WI38 (cell line): ENCODE measurements at regions not wholly inside any gene's neighbourhood (a gene's known extent, or its start where the extent isn't known, plus 50 kb on each side); places are given as distances from the start of the nearest gene placed in this dataset.

ENCODE experiments used
- H3K4me3 ChIP-seq: 2 replicates; pipeline ENCODE4 v1.5.1; 2011; ENCODE audit warnings: low read depth, mild to moderate bottlenecking, control low read depth, low read length
- TF ChIP-seq, protein P1 (sequence below): IDR thresholded peaks from 2 replicates; pipeline ENCODE4 v1.5.1; 2012; ENCODE audit warnings: low read depth, mild to moderate bottlenecking, control low read depth, low read length

DNA sequence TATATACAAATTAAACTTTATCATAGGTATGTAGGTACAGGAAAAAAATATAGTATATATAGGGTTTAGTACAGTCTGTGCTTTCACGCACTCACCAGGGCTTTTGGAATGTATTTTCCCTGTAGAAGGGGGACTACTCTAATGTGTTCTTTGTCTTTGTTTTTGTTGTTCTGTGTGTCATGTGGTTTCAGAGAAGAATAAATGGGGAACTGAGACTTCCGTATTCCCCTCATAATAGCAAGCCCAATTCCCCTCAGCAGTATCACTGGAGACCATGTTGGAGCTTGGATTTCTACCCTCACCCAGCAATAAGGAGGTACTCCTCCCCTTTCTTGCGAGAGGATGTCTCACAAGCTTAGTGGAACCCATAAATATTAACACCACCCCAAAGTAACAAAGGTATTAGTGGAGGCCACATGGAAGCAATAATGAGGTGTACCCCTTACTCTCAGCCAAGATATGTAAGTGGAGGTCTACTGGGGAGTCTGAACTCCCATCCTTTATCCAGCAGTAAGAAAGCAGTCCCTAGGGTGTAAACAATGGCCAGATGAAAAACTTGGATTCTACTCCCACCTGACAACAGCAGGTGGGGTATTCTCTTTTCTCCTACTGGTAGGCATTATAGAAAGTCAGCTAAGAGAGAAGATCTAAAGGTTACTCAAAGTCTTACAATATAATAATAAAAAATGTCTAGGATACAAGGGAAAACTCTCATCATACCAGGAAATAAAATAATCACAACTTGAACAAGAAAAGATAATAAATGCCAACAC lies 805.4 kb upstream of the GALNTL6 start:
- TF ChIP-seq, protein P1, sequence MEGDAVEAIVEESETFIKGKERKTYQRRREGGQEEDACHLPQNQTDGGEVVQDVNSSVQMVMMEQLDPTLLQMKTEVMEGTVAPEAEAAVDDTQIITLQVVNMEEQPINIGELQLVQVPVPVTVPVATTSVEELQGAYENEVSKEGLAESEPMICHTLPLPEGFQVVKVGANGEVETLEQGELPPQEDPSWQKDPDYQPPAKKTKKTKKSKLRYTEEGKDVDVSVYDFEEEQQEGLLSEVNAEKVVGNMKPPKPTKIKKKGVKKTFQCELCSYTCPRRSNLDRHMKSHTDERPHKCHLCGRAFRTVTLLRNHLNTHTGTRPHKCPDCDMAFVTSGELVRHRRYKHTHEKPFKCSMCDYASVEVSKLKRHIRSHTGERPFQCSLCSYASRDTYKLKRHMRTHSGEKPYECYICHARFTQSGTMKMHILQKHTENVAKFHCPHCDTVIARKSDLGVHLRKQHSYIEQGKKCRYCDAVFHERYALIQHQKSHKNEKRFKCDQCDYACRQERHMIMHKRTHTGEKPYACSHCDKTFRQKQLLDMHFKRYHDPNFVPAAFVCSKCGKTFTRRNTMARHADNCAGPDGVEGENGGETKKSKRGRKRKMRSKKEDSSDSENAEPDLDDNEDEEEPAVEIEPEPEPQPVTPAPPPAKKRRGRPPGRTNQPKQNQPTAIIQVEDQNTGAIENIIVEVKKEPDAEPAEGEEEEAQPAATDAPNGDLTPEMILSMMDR, result no peak
- no peak overlapping the region for H3K4me3 ChIP-seq

DNA sequence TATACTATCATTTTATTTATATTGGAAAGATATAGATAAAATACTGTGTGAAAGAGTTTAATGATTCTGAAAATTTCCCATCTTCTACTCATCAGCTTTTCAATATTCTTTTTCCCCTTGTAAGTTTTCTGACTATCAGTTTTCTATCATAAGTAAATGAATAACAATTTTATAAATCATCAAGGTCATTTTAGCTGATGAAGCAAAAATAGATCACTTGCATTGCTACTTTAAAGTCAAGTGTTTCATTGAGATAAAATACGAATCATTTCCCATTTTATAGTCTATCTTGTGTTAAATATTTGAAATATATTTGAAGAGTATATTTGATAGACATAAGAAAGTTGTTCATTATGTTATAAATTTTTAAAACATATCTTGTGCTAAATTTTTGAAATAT lies 811.0 kb upstream of the GALNTL6 start:
- H3K4me3 ChIP-seq, result no peak overlapping the region
- TF ChIP-seq, protein P1, result no peak

DNA sequence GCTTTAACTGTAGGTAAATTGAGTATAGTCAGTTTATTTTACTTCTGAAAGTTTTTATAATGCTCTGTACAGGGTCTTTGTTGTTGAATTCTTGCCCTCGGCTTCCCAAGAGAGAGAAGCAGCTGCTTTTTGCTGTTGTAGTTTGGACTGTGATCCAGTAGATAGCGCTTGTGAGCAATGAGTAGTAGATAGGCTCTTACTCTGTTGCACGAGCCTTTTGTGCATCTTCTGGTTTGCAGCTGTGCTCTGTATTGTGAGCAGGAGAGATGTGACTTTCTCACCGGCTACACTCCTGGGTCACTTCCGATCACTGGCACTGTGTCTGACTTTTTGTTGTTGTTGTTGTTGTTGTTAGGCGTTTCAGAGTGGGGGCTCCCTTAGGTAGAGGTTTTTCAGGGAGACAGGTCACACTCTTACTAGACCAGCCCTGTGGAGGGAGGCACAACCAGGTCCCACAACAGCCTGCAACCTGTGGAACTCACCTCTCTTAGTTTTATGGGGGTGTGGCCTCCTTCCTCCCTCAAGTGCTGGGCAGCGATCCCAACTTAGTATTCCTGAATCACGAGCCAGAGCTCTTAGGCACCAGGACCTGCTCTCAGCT lies 822.1 kb upstream of the GALNTL6 start:
- TF ChIP-seq, protein P1, result no peak
- H3K4me3 ChIP-seq, result no peak overlapping the region

DNA sequence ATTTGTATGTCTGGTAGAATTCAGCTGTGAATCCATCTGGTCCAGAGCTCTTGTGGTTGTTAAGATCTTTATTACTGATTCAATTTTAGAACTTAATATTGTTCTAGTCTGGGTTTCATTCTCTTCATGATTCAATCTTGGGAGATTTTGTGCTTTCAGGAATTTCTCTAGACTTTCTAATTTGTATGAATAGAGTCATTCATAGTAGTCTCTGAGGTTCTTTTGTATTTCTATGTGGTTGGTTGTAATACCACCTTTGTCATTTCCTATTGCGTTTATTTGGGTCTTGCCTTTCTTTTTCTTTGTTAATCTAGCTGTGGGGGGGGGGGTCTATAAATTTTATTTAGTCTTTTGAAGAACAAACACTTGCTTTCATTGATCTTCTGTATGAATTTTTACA lies 824.8 kb upstream of the GALNTL6 start:
- H3K4me3 ChIP-seq, result no peak overlapping the region
- TF ChIP-seq, protein P1, result no peak

DNA sequence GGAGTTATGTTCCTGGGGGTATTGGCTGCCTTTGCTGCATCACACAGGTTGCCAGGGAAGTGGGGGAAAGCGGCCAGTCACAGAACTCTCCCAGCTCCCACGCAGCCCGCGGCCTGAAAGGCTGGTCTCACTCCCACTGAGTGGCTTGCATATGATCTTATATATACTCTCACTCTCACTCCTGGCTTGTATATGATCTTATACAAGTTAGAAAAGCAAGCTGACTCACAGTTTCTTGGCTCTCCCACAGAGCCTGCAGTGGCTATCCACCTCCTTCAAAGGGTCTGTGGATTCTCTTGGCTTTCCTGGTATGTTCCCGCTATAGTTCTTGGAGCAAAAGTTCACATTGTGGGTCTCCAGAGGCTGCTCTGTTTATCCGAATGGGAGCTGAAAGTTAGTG lies 833.5 kb upstream of the GALNTL6 start:
- TF ChIP-seq, protein P1, result no peak
- no peak overlapping the region for H3K4me3 ChIP-seq

DNA sequence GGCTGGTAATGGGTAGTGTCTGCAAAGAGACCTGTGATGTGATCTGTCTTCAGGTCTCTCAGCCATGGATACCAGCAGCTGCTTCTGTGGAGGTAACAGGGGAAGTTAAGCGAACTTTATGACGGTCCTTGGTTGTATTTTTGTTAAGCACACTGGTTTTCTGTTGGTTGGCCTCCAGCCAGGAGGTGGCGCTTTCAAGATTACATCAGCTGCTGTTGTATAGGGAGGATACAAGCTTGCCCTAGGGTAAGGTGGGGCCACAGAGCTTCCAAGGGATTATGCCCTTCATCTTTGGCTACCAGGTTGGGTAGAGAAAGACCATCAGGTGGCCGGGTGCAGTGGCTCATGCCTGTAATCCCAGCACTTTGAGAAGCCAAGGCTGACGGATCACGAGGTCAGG lies 834.2 kb upstream of the GALNTL6 start:
- no peak overlapping the region for H3K4me3 ChIP-seq
- TF ChIP-seq, protein P1, result no peak

DNA sequence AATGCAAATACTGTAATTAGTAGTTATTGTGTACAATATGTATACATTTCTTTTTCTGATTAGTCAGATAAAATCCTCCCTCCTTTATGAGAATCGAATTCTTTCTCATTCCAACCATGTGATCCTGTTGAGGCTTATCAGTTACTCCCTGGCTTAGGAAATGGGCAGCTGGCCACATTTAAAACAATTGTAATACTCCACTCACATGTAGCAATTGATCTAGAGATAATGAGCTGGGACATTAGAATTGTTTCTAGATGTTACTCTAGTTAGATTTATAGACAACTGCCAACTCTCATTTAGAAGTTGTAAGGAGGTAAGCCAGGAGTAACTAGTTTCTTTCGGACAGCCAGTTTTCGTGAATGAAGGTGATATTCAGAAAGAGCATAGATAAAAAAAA lies 859.3 kb upstream of the AADAT start:
- TF ChIP-seq, protein P1, result no peak
- H3K4me3 ChIP-seq, result no peak overlapping the region
